ENCODE measurements at regions not wholly inside any gene's neighbourhood (a gene's known extent, or its start where the extent isn't known, plus 50 kb on each side); places are given as distances from the start of the nearest gene placed in this dataset.

DNA sequence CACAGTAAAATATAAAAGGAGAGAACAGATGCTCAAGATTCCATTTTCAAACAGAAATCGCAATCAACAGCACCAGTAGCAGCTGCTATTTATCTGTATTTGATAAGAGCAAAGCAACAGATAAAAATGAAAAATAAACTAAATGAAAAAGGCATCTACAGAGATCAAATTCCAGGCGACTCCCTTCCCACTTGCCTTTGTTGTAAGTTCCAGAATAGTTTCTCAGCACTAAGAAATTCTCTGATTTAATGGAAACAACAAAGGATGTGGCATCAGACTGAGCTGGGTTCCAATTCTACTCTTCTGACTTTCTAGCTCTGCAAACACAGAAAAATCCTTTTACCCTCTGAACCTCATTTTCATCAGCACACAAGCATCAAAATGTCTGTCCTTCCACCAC is 110.8 kb upstream of the MME start:
- TF ChIP-seq, protein P1, sequence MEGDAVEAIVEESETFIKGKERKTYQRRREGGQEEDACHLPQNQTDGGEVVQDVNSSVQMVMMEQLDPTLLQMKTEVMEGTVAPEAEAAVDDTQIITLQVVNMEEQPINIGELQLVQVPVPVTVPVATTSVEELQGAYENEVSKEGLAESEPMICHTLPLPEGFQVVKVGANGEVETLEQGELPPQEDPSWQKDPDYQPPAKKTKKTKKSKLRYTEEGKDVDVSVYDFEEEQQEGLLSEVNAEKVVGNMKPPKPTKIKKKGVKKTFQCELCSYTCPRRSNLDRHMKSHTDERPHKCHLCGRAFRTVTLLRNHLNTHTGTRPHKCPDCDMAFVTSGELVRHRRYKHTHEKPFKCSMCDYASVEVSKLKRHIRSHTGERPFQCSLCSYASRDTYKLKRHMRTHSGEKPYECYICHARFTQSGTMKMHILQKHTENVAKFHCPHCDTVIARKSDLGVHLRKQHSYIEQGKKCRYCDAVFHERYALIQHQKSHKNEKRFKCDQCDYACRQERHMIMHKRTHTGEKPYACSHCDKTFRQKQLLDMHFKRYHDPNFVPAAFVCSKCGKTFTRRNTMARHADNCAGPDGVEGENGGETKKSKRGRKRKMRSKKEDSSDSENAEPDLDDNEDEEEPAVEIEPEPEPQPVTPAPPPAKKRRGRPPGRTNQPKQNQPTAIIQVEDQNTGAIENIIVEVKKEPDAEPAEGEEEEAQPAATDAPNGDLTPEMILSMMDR (IDR thresholded peaks at IDR 0.05): no peak
- TF ChIP-seq POLR2A (IDR thresholded peaks at IDR 0.05): no peak

All from lower leg skin (tissue), 3 donors.